Right lobe of liver (tissue), 6 donors: ENCODE measurements at regions not wholly inside any gene's neighbourhood (a gene's known extent, or its start where the extent isn't known, plus 50 kb on each side); places are given as distances from the start of the nearest gene placed in this dataset.
"Not testable (repeated sequence)": the region's sequence is repeated elsewhere in the genome, so short reads cannot be mapped to it uniquely, and the experiment has no call there.

ENCODE experiments used
- ATAC-seq, 4 donors: fragments of 200-7000 bp; cut with Tn5 transposase; one replicate each; pipeline ENCODE4 v1.9.1; 2020; ENCODE audit warnings: mild to moderate bottlenecking in 4 of 4, moderate library complexity in 4 of 4
- DNase-seq, 3 donors: peaks; one replicate each; pipeline ENCODE4 v3.0.0-alpha.2; 2020
- H3K27ac ChIP-seq, 3 donors: fragments of 200-600 bp; one replicate each; pipeline ENCODE4 v1.8.0; 2022
- H3K27me3 ChIP-seq, 2 donors: fragments of 200-600 bp; one replicate each; pipeline ENCODE4 v1.8.0; 2022
- H3K36me3 ChIP-seq, 4 donors: fragments of 200-600 bp; sonication (generic) in 1 of 4; one replicate each; pipeline versions ENCODE4 v1.5.1 to v1.8.0; 2017 to 2022; ENCODE audit warnings: control low read depth in 1 of 4
- H3K4me1 ChIP-seq, 4 donors: fragments of 200-600 bp; sonication (generic) in 1 of 4; one replicate each; pipeline versions ENCODE4 v1.5.1 to v1.8.0; 2017 to 2022; ENCODE audit warnings: control low read depth in 1 of 4
- H3K4me3 ChIP-seq, 3 donors: fragments of 200-600 bp; one replicate each; pipeline ENCODE4 v1.8.0; 2022
- H3K9me3 ChIP-seq, 4 donors: fragments of 200-600 bp; sonication (generic) in 1 of 4; one replicate each; pipeline versions ENCODE4 v1.5.1 to v1.8.0; 2017 to 2022; ENCODE audit warnings: control low read depth in 1 of 4
- CTCF ChIP-seq, 4 donors: fragments of 200-600 bp in 3 of 4; fragments of 450-650 bp in 1 of 4; IDR thresholded peaks; one replicate each; pipeline versions ENCODE4 v1.5.1 to v1.8.0; 2016 to 2022; ENCODE audit warnings: antibody characterized with exemption in 4 of 4, mild to moderate bottlenecking in 2 of 4
- POLR2A ChIP-seq: fragments of 450-650 bp; IDR thresholded peaks from one replicate; pipeline ENCODE4 v1.6.1; 2017; ENCODE audit warnings: antibody characterized with exemption, mild to moderate bottlenecking
- WGBS: methylation state at CpG from one replicate; pipeline ENCODE4 v1.1.6; 2018; ENCODE audit warnings: low coverage, low lambda C conversion rate; ENCODE audit not compliant: insufficient coverage; ENCODE audit errors: missing lambda C conversion rate; 5-methylcytosine and 5-hydroxymethylcytosine counted together
- intact Hi-C, 2 donors: fragments of 100-400 bp; cut with DNase I; formaldehyde crosslinking; loops; one replicate each; pipeline versions ENCODE4 v1.11.2 to v1.14.1; 2022
- donor health status: DM: no; HTN: yes; CAD: no.
- donor health status: DM: no; HTN: no; CAD: no.
- donor health status: DM: no; HTN: no; CAD: no.
- donor health status: DM: no; HTN: yes; CAD: no.
- donor health status: DM: no; HTN: yes; CAD: no.

GRCh38 chr6:60891606-60892005 lies 1394.4 kb downstream of the KHDRBS2 start:
- no peak for ATAC-seq

GRCh38 chr6:60877396-60877795 lies 1408.6 kb downstream of the KHDRBS2 start:
- H3K9me3 ChIP-seq, H3K4me1 ChIP-seq, intact Hi-C loops: not testable (repeated sequence)

More at GRCh38 chr6:60891606-60892005, 1394.4 kb downstream of the KHDRBS2 start:
- Histone ChIP-seq H3K4me3 (no peak overlapping the region), H3K9me3 (no peaks in the 10 kb centered on the region), H3K27ac (no peak overlapping the region), H3K27me3 (no peaks in the 10 kb centered on the region), H3K36me3 (no peaks in the 10 kb centered on the region), H3K4me1 (no peaks in the 10 kb centered on the region)
- TF ChIP-seq CTCF (IDR thresholded peaks at IDR 0.05) = no peak
- no peak for TF ChIP-seq POLR2A
- no peak for DNase-seq
- intact Hi-C loops = no loop called here
- 20% methylated on average over 1 of the region's 1 CpG for WGBS

GRCh38 chr6:60870779-60871178 lies 1415.2 kb downstream of the KHDRBS2 start:
- DNase-seq, H3K4me1 ChIP-seq, H3K4me3 ChIP-seq, H3K36me3 ChIP-seq, H3K9me3 ChIP-seq, H3K27me3 ChIP-seq, H3K27ac ChIP-seq, intact Hi-C loops, ATAC-seq: not testable (repeated sequence)
- 63% methylated on average over 4 of the region's 4 CpGs for WGBS

More at GRCh38 chr6:60877396-60877795, 1408.6 kb downstream of the KHDRBS2 start:
- H3K27ac ChIP-seq, H3K27me3 ChIP-seq, ATAC-seq, DNase-seq, H3K4me3 ChIP-seq, H3K36me3 ChIP-seq: not testable (repeated sequence)
- 26% methylated on average over 3 of the region's 3 CpGs for WGBS

- ATAC-seq (no peak), DNase-seq (no peak)
- intact Hi-C loops = no loop called here
- no peak overlapping the region for H3K27ac ChIP-seq
- no peaks in the 10 kb centered on the region for H3K36me3 ChIP-seq
- H3K4me3 ChIP-seq = no peak overlapping the region
- TF ChIP-seq CTCF (IDR thresholded peaks at IDR 0.05) (no peak), POLR2A (no peak)
- no peaks in the 10 kb centered on the region for H3K4me1 ChIP-seq
- H3K27me3 ChIP-seq = no peaks in the 10 kb centered on the region
- no peaks in the 10 kb centered on the region for H3K9me3 ChIP-seq
These were observed 1418.5 kb downstream of the KHDRBS2 start for GRCh38 chr6:60867548-60867947.

GRCh38 chr6:60843175-60843982 lies 1442.6 kb downstream of the KHDRBS2 start:
- 4% methylated on average over 3 of the region's 3 CpGs for WGBS
- peak in 1 of 4 donors; percentile 46 for ATAC-seq
- intact Hi-C loops = not testable (repeated sequence)

GRCh38 chr6:60830726-60831125 lies 1455.3 kb downstream of the KHDRBS2 start:
- H3K9me3 ChIP-seq, H3K4me1 ChIP-seq, H3K27ac ChIP-seq, intact Hi-C loops, H3K27me3 ChIP-seq, ATAC-seq, DNase-seq, H3K36me3 ChIP-seq, H3K4me3 ChIP-seq: not testable (repeated sequence)
- 51% methylated on average over 3 of the region's 4 CpGs for WGBS

More at GRCh38 chr6:60843175-60843982, 1442.6 kb downstream of the KHDRBS2 start:
- H3K9me3 ChIP-seq, H3K4me3 ChIP-seq, H3K36me3 ChIP-seq, H3K27ac ChIP-seq, H3K27me3 ChIP-seq, H3K4me1 ChIP-seq, DNase-seq: not testable (repeated sequence)

GRCh38 chr6:60822597-60822996 lies 1463.4 kb downstream of the KHDRBS2 start:
- H3K36me3 ChIP-seq, H3K27ac ChIP-seq, intact Hi-C loops, H3K4me1 ChIP-seq, ATAC-seq, H3K27me3 ChIP-seq, DNase-seq, H3K9me3 ChIP-seq, H3K4me3 ChIP-seq: not testable (repeated sequence)

GRCh38 chr6:60818072-60818471 lies 1468.0 kb downstream of the KHDRBS2 start:
- H3K36me3 ChIP-seq, H3K27me3 ChIP-seq, intact Hi-C loops, H3K4me3 ChIP-seq, DNase-seq, ATAC-seq, H3K4me1 ChIP-seq, H3K27ac ChIP-seq, H3K9me3 ChIP-seq: not testable (repeated sequence)
- 88% methylated on average over 2 of the region's 2 CpGs for WGBS

GRCh38 chr6:60814784-60815183 lies 1471.2 kb downstream of the KHDRBS2 start:
- H3K4me1 ChIP-seq, ATAC-seq, H3K27ac ChIP-seq, DNase-seq, H3K4me3 ChIP-seq, intact Hi-C loops, H3K27me3 ChIP-seq, H3K9me3 ChIP-seq, H3K36me3 ChIP-seq: not testable (repeated sequence)
- WGBS = 82% methylated on average over 1 of the region's 1 CpG
